Trophoblast cell (in vitro differentiated cells and primary cell): ENCODE measurements at regions not wholly inside any gene's neighbourhood (a gene's known extent, or its start where the extent isn't known, plus 50 kb on each side); places are given as distances from the start of the nearest gene placed in this dataset.

Experiments
- DNase-seq, 2 donors: peaks; one replicate each; pipeline ENCODE4 v3.0.0-alpha.2; 2016
- H2AFZ ChIP-seq: 2 replicates; pipeline ENCODE4 v1.6.1; 2013; ENCODE audit warnings: low read length, moderate library complexity, mild to moderate bottlenecking; ENCODE audit not compliant: insufficient read depth, poor library complexity
- H2AK5ac ChIP-seq: 2 replicates; pipeline ENCODE4 v1.6.1; 2013; ENCODE audit warnings: mild to moderate bottlenecking, low read length
- H2BK120ac ChIP-seq: 2 replicates; pipeline ENCODE4 v1.6.1; 2013; ENCODE audit warnings: low read length, mild to moderate bottlenecking, moderate library complexity; ENCODE audit not compliant: insufficient read depth, poor library complexity
- H2BK12ac ChIP-seq: 2 replicates; pipeline ENCODE4 v1.6.1; 2013; ENCODE audit warnings: mild to moderate bottlenecking, low read length, moderate library complexity
- H2BK5ac ChIP-seq: 2 replicates; pipeline ENCODE4 v1.6.1; 2013; ENCODE audit warnings: low read length, low read depth, moderate library complexity, mild to moderate bottlenecking; ENCODE audit not compliant: poor library complexity
- H3K14ac ChIP-seq: 2 replicates; pipeline ENCODE4 v1.6.1; 2013; ENCODE audit warnings: mild to moderate bottlenecking, low read length
- H3K18ac ChIP-seq: 2 replicates; pipeline ENCODE4 v1.6.1; 2013; ENCODE audit warnings: mild to moderate bottlenecking, low read length
- H3K23ac ChIP-seq: 2 replicates; pipeline ENCODE4 v1.6.1; 2013; ENCODE audit warnings: low read length
- H3K27ac ChIP-seq: 2 replicates; pipeline ENCODE4 v1.5.1; 2013; ENCODE audit warnings: low read depth, mild to moderate bottlenecking, inconsistent platforms, low read length, moderate library complexity
- H3K27me3 ChIP-seq: 2 replicates; pipeline ENCODE4 v1.6.1; 2013; ENCODE audit warnings: inconsistent platforms, mild to moderate bottlenecking, low read length, moderate library complexity; ENCODE audit not compliant: insufficient read depth
- H3K36me3 ChIP-seq, 2 experiments: 1 replicate in 1 of 2; 2 replicates in 1 of 2; pipeline ENCODE4 v1.6.1; 2013; ENCODE audit warnings: low read length in 2 of 2, mild to moderate bottlenecking in 2 of 2, moderate library complexity in 1 of 2; ENCODE audit not compliant: insufficient read depth in 2 of 2, control insufficient read depth in 1 of 2
- H3K4ac ChIP-seq: 2 replicates; pipeline ENCODE4 v1.6.1; 2013; ENCODE audit warnings: low read depth, mild to moderate bottlenecking, low read length, moderate library complexity
- H3K4me1 ChIP-seq, 2 experiments: 1 replicate in 1 of 2; 2 replicates in 1 of 2; pipeline ENCODE4 v1.6.1; 2013; ENCODE audit warnings: low read length in 2 of 2, mild to moderate bottlenecking in 2 of 2, moderate library complexity in 1 of 2; ENCODE audit not compliant: insufficient read depth in 2 of 2, control insufficient read depth in 1 of 2
- H3K4me2 ChIP-seq: 2 replicates; pipeline ENCODE4 v1.6.1; 2013; ENCODE audit warnings: inconsistent platforms, mild to moderate bottlenecking, low read length, moderate library complexity
- H3K4me3 ChIP-seq: 2 replicates; pipeline ENCODE4 v1.5.1; 2013; ENCODE audit warnings: mild to moderate bottlenecking, low read depth, low read length, inconsistent platforms
- H3K79me1 ChIP-seq: one replicate; pipeline ENCODE4 v1.6.1; 2013; ENCODE audit warnings: low read length
- H3K79me2 ChIP-seq: 2 replicates; pipeline ENCODE4 v1.6.1; 2013; ENCODE audit warnings: low read length, mild to moderate bottlenecking; ENCODE audit not compliant: control insufficient read depth, insufficient read depth, poor library complexity
- H3K9ac ChIP-seq: 2 replicates; pipeline ENCODE4 v1.6.1; 2013; ENCODE audit warnings: mild to moderate bottlenecking, low read length
- H3K9me3 ChIP-seq: 2 replicates; pipeline ENCODE4 v1.6.1; 2013; ENCODE audit warnings: low read depth, mild to moderate bottlenecking, control low read depth, inconsistent platforms, low read length; ENCODE audit not compliant: insufficient read depth
- H4K12ac ChIP-seq: 2 replicates; pipeline ENCODE4 v1.6.1; 2013; ENCODE audit warnings: low read depth, mild to moderate bottlenecking, low read length, moderate library complexity
- H4K8ac ChIP-seq: 2 replicates; pipeline ENCODE4 v1.6.1; 2013; ENCODE audit warnings: low read depth, mild to moderate bottlenecking, low read length, moderate library complexity
- H4K91ac ChIP-seq: one replicate; pipeline ENCODE4 v1.6.1; 2013; ENCODE audit warnings: low read depth, mild to moderate bottlenecking, low read length, moderate library complexity
- WGBS: extraction: QIAGEN DNeasy Blood & Tissue Kit; methylation state at CpG from one replicate; pipeline ENCODE4 v1.1.7; 2013; ENCODE audit warnings: missing lambda C conversion rate; ENCODE audit not compliant: insufficient read length, insufficient coverage; ENCODE audit errors: extremely low coverage; 5-methylcytosine and 5-hydroxymethylcytosine counted together

DNA sequence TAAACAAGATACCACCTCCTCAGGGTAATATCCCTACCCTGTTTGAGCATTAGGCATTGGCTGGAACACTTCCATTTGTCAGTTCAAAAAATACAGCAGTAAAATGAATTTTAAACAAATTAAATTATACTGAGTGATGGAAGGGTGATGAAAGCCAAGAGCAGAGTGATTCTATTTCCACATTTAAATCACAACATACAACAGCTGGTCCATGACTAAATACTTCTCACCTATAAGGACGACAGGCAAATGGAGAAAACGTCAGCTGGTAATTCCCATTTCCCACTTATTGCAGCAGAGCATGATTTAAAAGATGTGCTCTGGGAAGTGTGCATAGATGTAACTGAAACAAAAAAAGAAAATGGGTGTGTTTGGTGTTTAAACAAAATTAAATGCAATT lies 543.6 kb upstream of the DAB2 start:
- Histone ChIP-seq H2BK12ac (no peak overlapping the region), H3K14ac (no peak overlapping the region), H3K4me3 (no peak overlapping the region), H3K79me1 (no peaks in the 10 kb centered on the region), H3K27me3 (no peaks in the 10 kb centered on the region), H3K23ac (no peak overlapping the region), H4K91ac (no peak overlapping the region), H3K9ac (no peak overlapping the region), H2BK5ac (no peak overlapping the region), H3K4me1 (no peaks in the 10 kb centered on the region), H3K18ac (no peak overlapping the region), H3K9me3 (no peaks in the 10 kb centered on the region), H3K79me2 (no peaks in the 10 kb centered on the region), H3K27ac (no peak overlapping the region), H3K4me2 (no peak overlapping the region), H4K8ac (no peak overlapping the region), H4K12ac (no peak overlapping the region), H2BK120ac (no peak overlapping the region), H2AK5ac (no peak overlapping the region), H2AFZ (no peak overlapping the region), H3K36me3 (no peaks in the 10 kb centered on the region), H3K4ac (no peak overlapping the region)
- no peak for DNase-seq
- no CpG with 5 or more reads among the region's 2 CpGs for WGBS

DNA sequence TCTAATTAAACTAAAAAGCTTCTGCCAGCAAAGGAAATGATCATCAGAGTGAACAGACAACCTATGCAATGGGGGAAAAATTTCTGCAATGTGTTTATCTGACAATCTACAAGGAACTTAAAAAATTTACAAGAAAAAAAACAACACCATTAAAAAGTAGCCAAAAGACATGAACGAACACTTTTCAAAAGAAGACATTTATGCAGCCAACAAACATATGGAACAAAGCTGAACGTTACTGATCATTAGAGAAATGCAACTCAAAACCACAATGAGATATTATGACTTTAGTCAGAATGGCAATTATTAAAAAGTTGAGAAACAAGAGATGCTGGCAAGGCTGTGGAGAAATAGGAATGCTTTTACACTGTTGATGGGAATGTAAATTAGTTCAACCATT lies 530.4 kb upstream of the DAB2 start:
- H2BK12ac ChIP-seq, result no peak overlapping the region

DNA sequence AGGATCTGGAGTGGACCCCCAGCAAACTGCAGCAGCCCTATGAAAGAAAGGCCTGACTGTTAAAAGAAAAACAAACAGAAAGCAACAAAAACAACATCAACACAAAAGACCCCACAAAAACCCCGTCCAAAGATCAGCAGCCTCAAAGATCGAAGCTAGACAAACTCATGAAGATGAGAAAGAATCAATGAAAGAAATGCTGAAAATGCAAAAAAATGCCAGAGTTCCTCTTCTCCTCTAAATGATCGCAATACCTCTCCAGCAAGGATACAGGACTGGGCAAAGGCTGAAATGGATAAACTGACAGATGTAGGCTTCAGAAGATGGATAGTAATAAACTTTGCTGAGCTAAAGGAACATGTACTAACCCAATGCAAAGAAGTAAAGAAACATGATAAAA lies 526.3 kb upstream of the DAB2 start:
- Histone ChIP-seq H3K4me3 (no peak overlapping the region), H3K4ac (no peak overlapping the region), H3K18ac (no peak overlapping the region), H2AFZ (no peak overlapping the region), H2BK5ac (no peak overlapping the region), H2BK12ac (no peak overlapping the region), H3K79me1 (no peaks in the 10 kb centered on the region), H4K8ac (no peak overlapping the region), H3K9me3 (no peaks in the 10 kb centered on the region), H3K23ac (no peak overlapping the region), H4K91ac (no peak overlapping the region), H3K4me2 (no peak overlapping the region), H3K14ac (no peak overlapping the region), H3K79me2 (no peaks in the 10 kb centered on the region), H3K27me3 (no peaks in the 10 kb centered on the region), H2BK120ac (no peak overlapping the region), H3K4me1 (no peaks in the 10 kb centered on the region), H3K9ac (no peak overlapping the region), H2AK5ac (no peak overlapping the region), H3K27ac (no peak overlapping the region), H3K36me3 (no peaks in the 10 kb centered on the region), H4K12ac (no peak overlapping the region)
- no peak for DNase-seq
- WGBS, result no CpG with 5 or more reads among the region's 3 CpGs

More for the DNA sequence above, 530.4 kb upstream of the DAB2 start:
- no peaks in the 10 kb centered on the region for H3K4me1 ChIP-seq
- no peak overlapping the region for H2BK120ac ChIP-seq
- WGBS, result no CpG with 5 or more reads among the region's 2 CpGs
- no peak overlapping the region for H3K23ac ChIP-seq
- H3K9ac ChIP-seq, result no peak overlapping the region
- no peak overlapping the region for H4K8ac ChIP-seq
- DNase-seq, result peak; percentile 9 to 67
- no peaks in the 10 kb centered on the region for H3K36me3 ChIP-seq
- H4K12ac ChIP-seq, result no peak overlapping the region
- H3K4me3 ChIP-seq, result no peak overlapping the region
- no peak overlapping the region for H3K27ac ChIP-seq
- no peak overlapping the region for H3K14ac ChIP-seq
- no peak overlapping the region for H2BK5ac ChIP-seq
- no peak overlapping the region for H2AK5ac ChIP-seq
- no peak overlapping the region for H3K4ac ChIP-seq
- no peak overlapping the region for H3K4me2 ChIP-seq
- H3K27me3 ChIP-seq, result no peaks in the 10 kb centered on the region
- no peaks in the 10 kb centered on the region for H3K9me3 ChIP-seq
- no peaks in the 10 kb centered on the region for H3K79me1 ChIP-seq
- no peak overlapping the region for H4K91ac ChIP-seq
- no peak overlapping the region for H3K18ac ChIP-seq
- H3K79me2 ChIP-seq, result no peaks in the 10 kb centered on the region
- no peak overlapping the region for H2AFZ ChIP-seq

DNA sequence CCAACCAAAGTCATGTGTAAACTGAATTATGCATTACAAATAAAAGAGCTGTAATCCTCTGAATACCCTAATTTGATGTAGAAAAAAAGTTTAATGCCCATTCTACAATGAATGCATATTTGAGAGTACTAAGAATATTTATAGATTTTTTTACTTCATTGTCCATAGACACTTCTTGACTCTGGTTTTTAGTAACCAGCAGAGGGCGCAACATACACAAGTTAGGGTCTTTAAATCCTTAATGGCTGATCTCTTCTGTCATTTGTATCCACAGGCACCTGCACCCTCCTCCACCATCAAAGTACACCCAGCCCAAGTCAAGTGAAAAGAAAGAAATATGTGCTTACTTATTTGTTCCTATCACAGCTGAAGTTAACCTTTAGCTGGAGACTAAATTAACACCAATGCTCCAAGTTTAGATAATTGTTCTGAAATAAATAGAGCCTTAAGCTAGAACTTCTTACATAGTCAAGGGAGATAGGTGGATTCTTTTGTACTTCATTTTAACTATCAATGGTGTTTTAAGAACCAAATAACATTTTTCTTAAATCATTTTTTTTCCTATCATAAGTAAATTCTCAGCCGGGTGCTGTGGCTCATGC lies 524.2 kb upstream of the DAB2 start:
- WGBS, result no CpG with 5 or more reads among the region's 2 CpGs
- Histone ChIP-seq H2BK12ac (no peak overlapping the region), H3K4me1 (no peaks in the 10 kb centered on the region), H3K79me2 (no peaks in the 10 kb centered on the region), H4K12ac (no peak overlapping the region), H2BK5ac (no peak overlapping the region), H3K9ac (no peak overlapping the region), H2AK5ac (no peak overlapping the region), H3K23ac (no peak overlapping the region), H3K27ac (no peak overlapping the region), H3K9me3 (no peaks in the 10 kb centered on the region), H3K36me3 (no peaks in the 10 kb centered on the region), H4K8ac (no peak overlapping the region), H3K4me3 (no peak overlapping the region), H4K91ac (no peak overlapping the region), H3K4me2 (no peak overlapping the region), H3K18ac (no peak overlapping the region), H3K14ac (no peak overlapping the region), H2AFZ (no peak overlapping the region), H3K27me3 (no peaks in the 10 kb centered on the region), H3K4ac (no peak overlapping the region), H3K79me1 (no peaks in the 10 kb centered on the region), H2BK120ac (no peak overlapping the region)
- peak; percentile 57 to 88 for DNase-seq
